ENCODE measurements at regions not wholly inside any gene's neighbourhood (a gene's known extent, or its start where the extent isn't known, plus 50 kb on each side); places are given as distances from the start of the nearest gene placed in this dataset.
A peak's percentile ranks its signal among the peaks of the same experiment; 100 is the strongest.

GRCh38 chr3:145767909-145768308 is 393.1 kb downstream of the PLOD2 start:
- no peaks in the 10 kb centered on the region for H3K4me1 Mint-ChIP-seq
- H3K4me1 ChIP-seq (ENCODE audit: control insufficient read depth in 1 of 2, insufficient read depth in 2 of 2, low read length in 2 of 2), result no peaks in the 10 kb centered on the region
- TF ChIP-seq, protein P1, sequence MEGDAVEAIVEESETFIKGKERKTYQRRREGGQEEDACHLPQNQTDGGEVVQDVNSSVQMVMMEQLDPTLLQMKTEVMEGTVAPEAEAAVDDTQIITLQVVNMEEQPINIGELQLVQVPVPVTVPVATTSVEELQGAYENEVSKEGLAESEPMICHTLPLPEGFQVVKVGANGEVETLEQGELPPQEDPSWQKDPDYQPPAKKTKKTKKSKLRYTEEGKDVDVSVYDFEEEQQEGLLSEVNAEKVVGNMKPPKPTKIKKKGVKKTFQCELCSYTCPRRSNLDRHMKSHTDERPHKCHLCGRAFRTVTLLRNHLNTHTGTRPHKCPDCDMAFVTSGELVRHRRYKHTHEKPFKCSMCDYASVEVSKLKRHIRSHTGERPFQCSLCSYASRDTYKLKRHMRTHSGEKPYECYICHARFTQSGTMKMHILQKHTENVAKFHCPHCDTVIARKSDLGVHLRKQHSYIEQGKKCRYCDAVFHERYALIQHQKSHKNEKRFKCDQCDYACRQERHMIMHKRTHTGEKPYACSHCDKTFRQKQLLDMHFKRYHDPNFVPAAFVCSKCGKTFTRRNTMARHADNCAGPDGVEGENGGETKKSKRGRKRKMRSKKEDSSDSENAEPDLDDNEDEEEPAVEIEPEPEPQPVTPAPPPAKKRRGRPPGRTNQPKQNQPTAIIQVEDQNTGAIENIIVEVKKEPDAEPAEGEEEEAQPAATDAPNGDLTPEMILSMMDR (IDR thresholded peaks at IDR 0.05), result no peak
- no peaks in the 10 kb centered on the region for H4K20me1 ChIP-seq (ENCODE audit: insufficient read depth, low read length)
- peaks cover 0 to 8% (median 0%) of the 10 kb centered on the region in 7 donors for H3K9me3 Mint-ChIP-seq
- H2AFZ ChIP-seq (ENCODE audit: insufficient read depth, low read depth, low read length, poor library complexity, severe bottlenecking), result no peak overlapping the region
- no peaks in the 10 kb centered on the region for H3K36me3 Mint-ChIP-seq
- no peak overlapping the region for H3K4me3 Mint-ChIP-seq
- no peak overlapping the region for H3K4me2 ChIP-seq (replicated peaks; ENCODE audit: extremely low read depth, low read length, poor library complexity, severe bottlenecking)
- WGBS (ENCODE audit: insufficient coverage), result no CpG with 5 or more reads among the region's 1 CpG
- H3K27me3 Mint-ChIP-seq (ENCODE audit: low read depth in 3 of 3), result peaks cover 1 to 2% (median 1%) of the 10 kb centered on the region in 3 donors
- H3K9me3 ChIP-seq (replicated peaks in 1 of 2; ENCODE audit: control insufficient read depth in 1 of 2, insufficient read depth in 1 of 2, low read length in 2 of 2), result no peaks in the 10 kb centered on the region
- H3K27me3 ChIP-seq (ENCODE audit: control insufficient read depth in 2 of 2, insufficient read depth in 2 of 2, low read length in 2 of 2), result no peaks in the 10 kb centered on the region
- no peak overlapping the region for H3K27ac Mint-ChIP-seq
- no peaks in the 10 kb centered on the region for H3K36me3 ChIP-seq (replicated peaks in 1 of 2; ENCODE audit: control insufficient read depth in 1 of 2, insufficient read depth in 2 of 2, low read length in 2 of 2)
- intact Hi-C loops (cut with micrococcal nuclease), result no loop called here
- H3K9ac ChIP-seq (ENCODE audit: insufficient read depth, low read length, poor library complexity, severe bottlenecking), result no peak overlapping the region
- no peaks in the 10 kb centered on the region for H3K79me2 ChIP-seq (ENCODE audit: insufficient read depth, low read length)
- no peak for DNase-seq
- no peak overlapping the region for H3K4me3 ChIP-seq (replicated peaks in 1 of 3; ENCODE audit: low read depth in 2 of 3, low read length in 3 of 3)
- H3K27ac ChIP-seq (ENCODE audit: low read depth in 1 of 2, low read length in 2 of 2), result no peak overlapping the region

DNA sequence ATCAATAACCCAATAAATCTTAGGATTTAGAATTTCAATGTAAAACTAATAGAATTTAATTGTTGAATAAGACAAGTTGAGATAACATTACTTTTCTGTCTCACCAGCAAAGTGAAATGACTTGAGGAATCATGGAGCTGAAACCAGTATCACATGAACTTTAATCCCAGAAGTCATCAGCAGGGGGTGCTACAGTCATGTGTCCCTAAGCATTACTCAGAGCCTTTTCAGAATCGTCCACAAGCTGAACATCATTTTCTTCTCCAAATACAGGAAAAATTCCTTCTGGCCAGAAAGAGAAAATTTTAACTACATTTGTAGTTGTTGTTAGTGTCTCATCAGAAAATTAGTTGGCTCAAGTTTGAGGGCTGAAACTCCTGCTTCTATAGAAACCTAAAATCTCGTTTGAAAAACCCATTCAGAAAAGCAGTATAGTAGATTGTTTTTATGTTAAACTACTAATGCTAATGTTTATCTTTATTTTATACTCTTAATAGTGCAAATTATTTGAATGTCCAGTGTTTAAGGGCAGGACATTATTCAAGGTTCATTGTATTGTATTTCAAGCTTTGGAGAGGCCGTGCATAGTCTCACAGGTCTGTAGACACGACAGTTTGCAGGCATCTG is 384.1 kb downstream of the PLOD2 start:
- Histone ChIP-seq H3K79me2 (ENCODE audit: insufficient read depth, low read length) (no peaks in the 10 kb centered on the region), H3K4me2 (replicated peaks; ENCODE audit: extremely low read depth, low read length, poor library complexity, severe bottlenecking) (no peak overlapping the region), H3K36me3 (replicated peaks in 1 of 2; ENCODE audit: control insufficient read depth in 1 of 2, insufficient read depth in 2 of 2, low read length in 2 of 2) (no peaks in the 10 kb centered on the region), H3K27me3 (ENCODE audit: control insufficient read depth in 2 of 2, insufficient read depth in 2 of 2, low read length in 2 of 2) (no peaks in the 10 kb centered on the region), H3K27ac (ENCODE audit: low read depth in 1 of 2, low read length in 2 of 2) (no peak overlapping the region), H3K9ac (ENCODE audit: insufficient read depth, low read length, poor library complexity, severe bottlenecking) (no peak overlapping the region), H3K4me3 (replicated peaks in 1 of 3; ENCODE audit: low read depth in 2 of 3, low read length in 3 of 3) (no peak overlapping the region), H4K20me1 (ENCODE audit: insufficient read depth, low read length) (no peaks in the 10 kb centered on the region), H3K9me3 (replicated peaks in 1 of 2; ENCODE audit: control insufficient read depth in 1 of 2, insufficient read depth in 1 of 2, low read length in 2 of 2) (no peaks in the 10 kb centered on the region), H3K4me1 (ENCODE audit: control insufficient read depth in 1 of 2, insufficient read depth in 2 of 2, low read length in 2 of 2) (no peaks in the 10 kb centered on the region), H2AFZ (ENCODE audit: insufficient read depth, low read depth, low read length, poor library complexity, severe bottlenecking) (no peak overlapping the region)
- TF ChIP-seq, protein P1 (IDR thresholded peaks at IDR 0.05), result peak; percentile 58
- Mint-ChIP-seq H3K4me1 (no peaks in the 10 kb centered on the region), H3K4me3 (no peak overlapping the region), H3K9me3 (peaks cover 0 to 4% (median 0%) of the 10 kb centered on the region in 7 donors), H3K27ac (no peak overlapping the region), H3K36me3 (no peaks in the 10 kb centered on the region), H3K27me3 (ENCODE audit: low read depth in 3 of 3) (peaks cover 0 to 2% (median 0%) of the 10 kb centered on the region in 3 donors)
- WGBS (ENCODE audit: insufficient coverage), result 100% methylated on average over 2 of the region's 4 CpGs
- intact Hi-C loops (cut with micrococcal nuclease), result no loop called here
- DNase-seq, result no peak

Data from CD14-positive monocyte (primary cell).